ENCODE measurements at regions not wholly inside any gene's neighbourhood (a gene's known extent, or its start where the extent isn't known, plus 50 kb on each side); places are given as distances from the start of the nearest gene placed in this dataset.
"Not testable (repeated sequence)": the region's sequence is repeated elsewhere in the genome, so short reads cannot be mapped to it uniquely, and the experiment has no call there.

DNA sequence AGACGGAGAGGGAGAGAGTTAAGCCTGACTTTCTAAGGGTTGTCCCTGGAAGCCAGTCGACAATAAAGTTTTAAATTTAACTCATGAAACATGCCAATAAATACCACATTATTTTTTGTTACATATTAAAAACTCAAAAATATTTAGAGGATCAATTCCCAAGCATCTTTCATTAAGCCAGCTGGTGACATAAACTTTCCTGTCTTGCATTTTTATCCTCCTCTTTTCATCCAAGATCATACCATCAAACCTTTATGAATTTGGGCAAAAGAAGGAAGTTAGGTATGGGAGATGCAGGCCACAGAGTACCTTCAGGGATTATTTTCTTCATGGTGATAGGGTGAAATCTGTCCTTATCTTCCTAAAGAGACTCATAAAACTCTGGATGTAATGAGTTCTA, 178.3 kb upstream of the FBXL17 start:
- TF ChIP-seq L3MBTL2 (conservative IDR thresholded peaks at IDR 0.05) (no peak), ELF4 (IDR thresholded peaks at IDR 0.05) (no peak), HDGF (IDR thresholded peaks at IDR 0.05; ENCODE audit: borderline replicate concordance) (no peak), NFRKB (IDR thresholded peaks at IDR 0.05) (no peak), FOXM1 (IDR thresholded peaks at IDR 0.05; ENCODE audit: borderline replicate concordance) (no peak), CTBP1 (IDR thresholded peaks at IDR 0.05; ENCODE audit: borderline replicate concordance) (no peak), BHLHE40 (IDR thresholded peaks at IDR 0.05; ENCODE audit: borderline replicate concordance) (no peak), ARNT (IDR thresholded peaks at IDR 0.05) (no peak), FOXK2 (IDR thresholded peaks at IDR 0.05) (no peak), SP1 (IDR thresholded peaks at IDR 0.05) (no peak), ZNF384 (IDR thresholded peaks at IDR 0.05) (no peak)
- no peak for DNase-seq (ENCODE audit: extremely low spot score)
- ChIA-PET POLR2A (no interaction called here), CTCF (no interaction called here)

DNA sequence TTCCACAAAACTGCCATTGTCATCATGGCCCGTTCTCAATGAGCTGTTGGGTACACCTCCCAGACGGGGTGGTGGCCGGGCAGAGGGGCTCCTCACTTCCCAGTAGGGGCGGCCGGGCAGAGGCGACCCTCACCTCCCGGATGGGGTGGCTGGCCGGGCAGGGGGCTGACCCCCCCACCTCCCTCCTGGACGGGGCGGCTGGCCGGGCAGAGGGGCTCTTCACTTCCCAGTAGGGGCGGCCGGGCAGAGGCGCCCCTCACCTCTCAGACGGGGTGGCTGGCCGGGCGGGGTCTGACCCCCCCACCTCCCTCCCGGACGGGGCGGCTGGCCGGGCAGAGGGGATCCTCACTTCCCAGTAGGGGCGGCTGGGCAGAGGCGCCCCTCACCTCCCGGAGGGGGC, 176.9 kb upstream of the FBXL17 start:
- CTCF ChIA-PET; POLR2A ChIA-PET; DNase-seq (ENCODE audit: extremely low spot score): not testable (repeated sequence)

- POLR2A ChIA-PET; DNase-seq (ENCODE audit: extremely low spot score); CTCF ChIA-PET: not testable (repeated sequence)
Observed at GRCh38 chr5:108558142-108558541, 176.2 kb upstream of the FBXL17 start.

DNA sequence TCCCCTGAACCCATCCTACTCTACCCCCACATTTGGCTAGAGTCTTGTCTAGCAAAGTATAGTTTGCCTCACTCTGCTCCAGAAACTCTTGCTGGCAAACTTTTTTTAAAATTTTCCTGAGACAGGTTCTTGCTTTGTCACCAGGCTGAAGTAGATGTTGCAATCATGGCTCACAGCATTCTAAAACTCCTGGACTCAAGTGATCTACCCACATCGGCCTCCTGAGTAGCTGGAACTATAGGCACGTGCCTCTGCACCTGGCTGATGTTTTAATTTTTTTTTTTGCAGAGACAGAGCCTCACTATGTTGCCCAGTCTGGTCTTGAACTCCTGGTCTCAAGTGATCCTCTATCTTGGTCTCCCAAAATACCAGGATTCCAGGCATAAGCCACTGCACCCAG, 175.8 kb upstream of the FBXL17 start:
- CTCF ChIA-PET = no interaction called here
- POLR2A ChIA-PET = no interaction called here
- no peak for TF ChIP-seq LEF1 (IDR thresholded peaks at IDR 0.05; ENCODE audit: borderline replicate concordance)
- TF ChIP-seq BHLHE40 (IDR thresholded peaks at IDR 0.05; ENCODE audit: borderline replicate concordance) = no peak
- no peak for TF ChIP-seq L3MBTL2 (conservative IDR thresholded peaks at IDR 0.05)
- TF ChIP-seq CTBP1 (IDR thresholded peaks at IDR 0.05; ENCODE audit: borderline replicate concordance) = no peak
- no peak for TF ChIP-seq HDGF (IDR thresholded peaks at IDR 0.05; ENCODE audit: borderline replicate concordance)
- TF ChIP-seq NFRKB (IDR thresholded peaks at IDR 0.05) = no peak
- no peak for TF ChIP-seq FOXM1 (IDR thresholded peaks at IDR 0.05; ENCODE audit: borderline replicate concordance)
- TF ChIP-seq SP1 (IDR thresholded peaks at IDR 0.05) = no peak
- no peak for TF ChIP-seq SUZ12 (IDR thresholded peaks at IDR 0.05)
- no peak for TF ChIP-seq FOXK2 (IDR thresholded peaks at IDR 0.05)
- TF ChIP-seq ZNF384 (IDR thresholded peaks at IDR 0.05) = no peak
- no peak for TF ChIP-seq FOXA1 (IDR thresholded peaks at IDR 0.05)
- TF ChIP-seq TARDBP (IDR thresholded peaks at IDR 0.05) = no peak
- TF ChIP-seq PKNOX1 (IDR thresholded peaks at IDR 0.05) = no peak
- no peak for TF ChIP-seq ARNT (IDR thresholded peaks at IDR 0.05)
- TF ChIP-seq ELF4 (IDR thresholded peaks at IDR 0.05) = no peak
- DNase-seq (ENCODE audit: extremely low spot score) = no peak

- CTCF ChIA-PET = no interaction called here
- TF ChIP-seq CTBP1 (IDR thresholded peaks at IDR 0.05; ENCODE audit: borderline replicate concordance) = no peak
- peak; percentile 60; the same call in 1 of the 2 replicates for TF ChIP-seq PKNOX1 (IDR thresholded peaks at IDR 0.05)
- no peak for TF ChIP-seq BHLHE40 (IDR thresholded peaks at IDR 0.05; ENCODE audit: borderline replicate concordance)
- POLR2A ChIA-PET = no interaction called here
- DNase-seq (ENCODE audit: extremely low spot score) = no peak
Observed at GRCh38 chr5:108556441-108557145, 174.7 kb upstream of the FBXL17 start.

GRCh38 chr5:108548684-108549596, 167.0 kb upstream of the FBXL17 start:
- TF ChIP-seq SUZ12 (IDR thresholded peaks at IDR 0.05) (no peak), L3MBTL2 (conservative IDR thresholded peaks at IDR 0.05) (no peak)
- ChIA-PET POLR2A (no interaction called here), CTCF (interaction anchor here (1.1 kb wide), 1 partner anchor 9 kb away, joined by 3 read pairs; no protein-coding TSS in a partner anchor)
- DNase-seq (ENCODE audit: extremely low spot score) = no peak

- no peak for DNase-seq (ENCODE audit: extremely low spot score)
- ChIA-PET POLR2A (no interaction called here), CTCF (no interaction called here)
- TF ChIP-seq FOXM1 (IDR thresholded peaks at IDR 0.05; ENCODE audit: borderline replicate concordance) = no peak
- TF ChIP-seq TARDBP (IDR thresholded peaks at IDR 0.05) = no peak
- no peak for TF ChIP-seq FOXA1 (IDR thresholded peaks at IDR 0.05)
- TF ChIP-seq LEF1 (IDR thresholded peaks at IDR 0.05; ENCODE audit: borderline replicate concordance) = no peak
- no peak for TF ChIP-seq BHLHE40 (IDR thresholded peaks at IDR 0.05; ENCODE audit: borderline replicate concordance)
- TF ChIP-seq PKNOX1 (IDR thresholded peaks at IDR 0.05) = no peak
- TF ChIP-seq ELF4 (IDR thresholded peaks at IDR 0.05) = no peak
- TF ChIP-seq ARNT (IDR thresholded peaks at IDR 0.05) = no peak
- TF ChIP-seq SUZ12 (IDR thresholded peaks at IDR 0.05) = no peak
- TF ChIP-seq HDGF (IDR thresholded peaks at IDR 0.05; ENCODE audit: borderline replicate concordance) = no peak
- no peak for TF ChIP-seq SP1 (IDR thresholded peaks at IDR 0.05)
Observed at GRCh38 chr5:108546939-108547338, 165.0 kb upstream of the FBXL17 start.

All from HEK293T (cell line).